OCI-LY7 (cell line): ENCODE measurements at regions not wholly inside any gene's neighbourhood (a gene's known extent, or its start where the extent isn't known, plus 50 kb on each side); places are given as distances from the start of the nearest gene placed in this dataset.
A peak's percentile ranks its signal among the peaks of the same experiment; 100 is the strongest.

Experiments used
- BruUV-seq: library from RNA; stranded (reverse); fragments of 400-500 nt; replicated peaks from 2 replicates; lab custom pipeline; 2021; lab: Mats Ljungman, UMichigan
- CTCF ChIA-PET: fragments of 300-600 bp; sonication (Branson Sonifier 250); formaldehyde crosslinking; loops from one replicate; lab custom pipeline; 2022; ENCODE audit warnings: antibody characterized with exemption; ENCODE audit not compliant: unreplicated experiment; lab: Charles Lee
- POLR2A ChIA-PET: fragments of 300-600 bp; sonication (Branson Sonifier 250); formaldehyde crosslinking; loops from one replicate; lab custom pipeline; 2022; ENCODE audit warnings: antibody characterized with exemption; lab: Charles Lee
- DNase-seq: peaks from one replicate; pipeline ENCODE4 v3.0.0-alpha.2; 2015; ENCODE audit warnings: low spot score
- H2AFZ ChIP-seq: fragments of 200-600 bp; sonication (generic), shearing (Covaris generic); 2 replicates; pipeline ENCODE4 v1.6.1; 2014; ENCODE audit warnings: mild to moderate bottlenecking, antibody characterized with exemption, low read length, moderate library complexity
- H3K27ac ChIP-seq: fragments of 200-600 bp; sonication (generic); 2 replicates; pipeline ENCODE4 v1.5.1; 2014; ENCODE audit warnings: mixed run types, low read depth, mild to moderate bottlenecking, moderate library complexity, low read length, inconsistent platforms; ENCODE audit not compliant: poor library complexity, severe bottlenecking
- H3K36me3 ChIP-seq: fragments of 200-600 bp; sonication (generic); 2 replicates; pipeline ENCODE4 v1.6.1; 2014; ENCODE audit warnings: mild to moderate bottlenecking, antibody characterized with exemption, low read length, moderate library complexity, mixed read lengths; ENCODE audit not compliant: insufficient read depth
- H3K4me1 ChIP-seq: fragments of 200-600 bp; sonication (generic); 2 replicates; pipeline ENCODE4 v1.5.1; 2014; ENCODE audit warnings: mild to moderate bottlenecking, low read length; ENCODE audit not compliant: insufficient read depth, poor library complexity, severe bottlenecking
- H3K4me2 ChIP-seq: fragments of 200-600 bp; sonication (generic); 2 replicates; pipeline ENCODE4 v1.6.1; 2014; ENCODE audit warnings: mild to moderate bottlenecking, low read length
- H3K4me3 ChIP-seq: fragments of 200-600 bp; sonication (generic); 2 replicates; pipeline ENCODE4 v1.5.1; 2014; ENCODE audit warnings: mild to moderate bottlenecking, low read depth, low read length; ENCODE audit not compliant: poor library complexity, severe bottlenecking
- H3K79me2 ChIP-seq: fragments of 200-600 bp; sonication (generic); 2 replicates; pipeline ENCODE4 v1.6.1; 2016; ENCODE audit warnings: low read depth, mild to moderate bottlenecking, low read length, moderate library complexity, mixed read lengths; ENCODE audit not compliant: insufficient read depth
- H3K9me2 ChIP-seq: fragments of 200-600 bp; sonication (generic); 2 replicates; pipeline ENCODE4 v1.6.1; 2016; ENCODE audit warnings: mild to moderate bottlenecking, low read length, mixed read lengths; ENCODE audit not compliant: insufficient read depth
- H3K9me3 ChIP-seq: fragments of 200-600 bp; sonication (generic); 2 replicates; pipeline ENCODE4 v1.6.1; 2014; ENCODE audit warnings: mild to moderate bottlenecking, mixed run types, low read length, mixed read lengths
- H4K20me1 ChIP-seq: fragments of 200-600 bp; sonication (generic); 2 replicates; pipeline ENCODE4 v1.6.1; 2014; ENCODE audit warnings: mild to moderate bottlenecking, antibody characterized with exemption, low read length, moderate library complexity, mixed read lengths; ENCODE audit not compliant: insufficient read depth
- CTCF ChIP-seq: fragments of 200-600 bp; sonication (generic); conservative IDR thresholded peaks from 2 replicates; pipeline ENCODE4 v1.5.1; 2014; ENCODE audit warnings: mild to moderate bottlenecking, antibody characterized with exemption, low read length, moderate library complexity, mixed read lengths
- EZH2phosphoT487 ChIP-seq: fragments of 200-600 bp; sonication (generic); IDR thresholded peaks from 2 replicates; pipeline ENCODE4 v1.6.1; 2018; ENCODE audit warnings: low read depth, borderline replicate concordance, mild to moderate bottlenecking, mixed run types, antibody characterized with exemption, low read length, moderate library complexity, mixed read lengths
- intact Hi-C: fragments of 100-400 bp; cut with micrococcal nuclease; formaldehyde crosslinking; loops from one replicate; pipeline ENCODE4 v1.10.0; 2022; ENCODE audit not compliant: unreplicated experiment

GRCh38 chr18:10036479-10036878 is 122.7 kb downstream of the VAPA start:
- TF ChIP-seq EZH2phosphoT487 = no peak
- TF ChIP-seq CTCF = no peak
- Histone ChIP-seq H3K79me2 (no peaks in the 10 kb centered on the region), H3K9me3 (no peaks in the 10 kb centered on the region), H4K20me1 (no peaks in the 10 kb centered on the region), H3K27ac (no peak overlapping the region), H3K4me1 (no peaks in the 10 kb centered on the region), H2AFZ (no peak overlapping the region), H3K4me2 (no peak overlapping the region), H3K9me2 (no peaks in the 10 kb centered on the region), H3K36me3 (no peaks in the 10 kb centered on the region), H3K4me3 (no peak overlapping the region)
- no peak for DNase-seq
- ChIA-PET POLR2A (no interaction called here), CTCF (interaction anchor here (0.7 kb wide), 1 partner anchor 462 kb away, joined by 3 read pairs; no protein-coding TSS in a partner anchor)
- no TSS peak for BruUV-seq
- intact Hi-C loops = no loop called here

- TF ChIP-seq CTCF (no peak), EZH2phosphoT487 (no peak)
- H3K27ac ChIP-seq = no peak overlapping the region
- no peaks in the 10 kb centered on the region for H3K9me3 ChIP-seq
- H3K79me2 ChIP-seq = no peaks in the 10 kb centered on the region
- H3K9me2 ChIP-seq = no peaks in the 10 kb centered on the region
- no peaks in the 10 kb centered on the region for H4K20me1 ChIP-seq
- H3K4me2 ChIP-seq = no peak overlapping the region
- H2AFZ ChIP-seq = no peak overlapping the region
- no peaks in the 10 kb centered on the region for H3K36me3 ChIP-seq
- no TSS peak for BruUV-seq
- intact Hi-C loops = no loop called here
- no peak overlapping the region for H3K4me3 ChIP-seq
- POLR2A ChIA-PET = no interaction called here
- DNase-seq = no peak
- H3K4me1 ChIP-seq = no peaks in the 10 kb centered on the region
- CTCF ChIA-PET = no interaction called here
Measured at GRCh38 chr18:10037181-10037580, 123.4 kb downstream of the VAPA start.

GRCh38 chr18:10038268-10038667 is 124.5 kb downstream of the VAPA start:
- no peaks in the 10 kb centered on the region for H4K20me1 ChIP-seq
- H3K36me3 ChIP-seq = no peaks in the 10 kb centered on the region
- ChIA-PET POLR2A (no interaction called here), CTCF (no interaction called here)
- H2AFZ ChIP-seq = no peak overlapping the region
- DNase-seq = peak; percentile 2
- intact Hi-C loops = no loop called here
- no peak overlapping the region for H3K4me2 ChIP-seq
- no TSS peak for BruUV-seq
- H3K4me1 ChIP-seq = no peaks in the 10 kb centered on the region
- no peak overlapping the region for H3K27ac ChIP-seq
- H3K9me3 ChIP-seq = no peaks in the 10 kb centered on the region
- H3K4me3 ChIP-seq = no peak overlapping the region
- TF ChIP-seq CTCF = 0 out of 2 replicates have a peak, but pooled peaks have one; percentile 26
- no peak for TF ChIP-seq EZH2phosphoT487
- H3K9me2 ChIP-seq = no peaks in the 10 kb centered on the region
- H3K79me2 ChIP-seq = no peaks in the 10 kb centered on the region
